H1 (cell line): ENCODE measurements at regions not wholly inside any gene's neighbourhood (a gene's known extent, or its start where the extent isn't known, plus 50 kb on each side); places are given as distances from the start of the nearest gene placed in this dataset.
"Not testable (repeated sequence)": the region's sequence is repeated elsewhere in the genome, so short reads cannot be mapped to it uniquely, and the experiment has no call there.

ENCODE experiments used
- CTCF ChIA-PET: fragments of 300-600 bp; sonication (Branson Sonifier 250); formaldehyde crosslinking; loops from one replicate; lab custom pipeline; 2021; ENCODE audit not compliant: partially characterized antibody; lab: Charles Lee
- POLR2A ChIA-PET: fragments of 300-600 bp; sonication (Branson Sonifier 250); formaldehyde crosslinking; loops from one replicate; lab custom pipeline; 2021; ENCODE audit warnings: inconsistent platforms; ENCODE audit not compliant: partially characterized antibody; lab: Charles Lee
- DNase-seq, 2 experiments: peaks; one replicate each; pipeline versions ENCODE4 v3.0.0 to v3.0.0-alpha.2; 2010 to 2022; ENCODE audit warnings: low spot score in 2 of 2, low read depth in 1 of 2, mixed read lengths in 1 of 2
- FAIRE-seq: peaks from 2 replicates; lab custom pipeline; 2011; peaks lifted over from hg19 to GRCh38; lab: Jason Lieb, UNC
- H2AFZ ChIP-seq: 2 replicates; pipeline ENCODE4 v1.8.1; 2012; ENCODE audit warnings: low read length, inconsistent platforms
- H2AK5ac ChIP-seq: 2 replicates; pipeline ENCODE4 v1.6.1; 2013; ENCODE audit warnings: low read depth, low read length
- H2BK120ac ChIP-seq: replicated peaks from 2 replicates; pipeline ENCODE3; 2013; ENCODE audit warnings: low read depth, low read length, inconsistent platforms
- H2BK12ac ChIP-seq: 2 replicates; pipeline ENCODE4 v1.6.1; 2013; ENCODE audit warnings: low read depth, low read length
- H2BK15ac ChIP-seq: 2 replicates; pipeline ENCODE4 v1.6.1; 2013; ENCODE audit warnings: low read length
- H2BK20ac ChIP-seq: 2 replicates; pipeline ENCODE4 v1.6.1; 2013; ENCODE audit warnings: low read length
- H2BK5ac ChIP-seq: 2 replicates; pipeline ENCODE4 v1.6.1; 2013; ENCODE audit warnings: low read depth, low read length
- H3K14ac ChIP-seq: 2 replicates; pipeline ENCODE4 v1.6.1; 2013; ENCODE audit warnings: inconsistent platforms; ENCODE audit not compliant: insufficient read length
- H3K18ac ChIP-seq: 2 replicates; pipeline ENCODE4 v1.6.1; 2013; ENCODE audit warnings: low read length; ENCODE audit errors: extremely low read depth
- H3K23ac ChIP-seq: 2 replicates; pipeline ENCODE4 v1.6.1; 2013; ENCODE audit warnings: inconsistent platforms; ENCODE audit not compliant: insufficient read length
- H3K23me2 ChIP-seq: 2 replicates; pipeline ENCODE4 v1.6.1; 2013; ENCODE audit warnings: low read depth, low read length
- H3K27ac ChIP-seq: 2 replicates; pipeline ENCODE4 v1.6.1; 2011; ENCODE audit warnings: low read depth, low read length, inconsistent platforms
- H3K27me3 ChIP-seq, 4 experiments: replicated peaks in 1 of 4; 1 replicate in 1 of 4; 2 replicates in 3 of 4; pipeline versions ENCODE4 v1.6.1 to v1.8.1; 2011 to 2013; ENCODE audit warnings: low read length in 3 of 4, mild to moderate bottlenecking in 3 of 4, inconsistent platforms in 2 of 4, mixed read lengths in 2 of 4, moderate library complexity in 1 of 4; ENCODE audit not compliant: control insufficient read depth in 3 of 4, insufficient read depth in 3 of 4; ENCODE audit errors: extremely low read depth in 1 of 4
- H3K36me3 ChIP-seq, 4 experiments: 2 replicates each; pipeline versions ENCODE4 v1.6.1 to v1.8.1; 2011 to 2013; ENCODE audit warnings: mild to moderate bottlenecking in 4 of 4, low read length in 3 of 4, moderate library complexity in 2 of 4, control low read depth in 1 of 4, inconsistent platforms in 1 of 4; ENCODE audit not compliant: insufficient read depth in 4 of 4, control insufficient read depth in 2 of 4
- H3K4ac ChIP-seq: replicated peaks from 2 replicates; pipeline ENCODE3; 2013; ENCODE audit warnings: low read length, low read depth, mixed read lengths, inconsistent platforms; ENCODE audit not compliant: insufficient read length
- H3K4me1 ChIP-seq, 4 experiments: replicated peaks in 1 of 4; 1 replicate in 1 of 4; 2 replicates in 3 of 4; pipeline versions ENCODE4 v1.6.1 to v1.8.1; 2011 to 2013; ENCODE audit warnings: low read length in 3 of 4, inconsistent platforms in 2 of 4, mixed read lengths in 1 of 4; ENCODE audit not compliant: insufficient read depth in 4 of 4, control insufficient read depth in 3 of 4
- H3K4me2 ChIP-seq, 2 experiments: 2 replicates each; pipeline versions ENCODE4 v1.6.1 to v1.8.1; 2011 to 2013; ENCODE audit warnings: low read depth in 2 of 2, low read length in 2 of 2, control low read depth in 1 of 2, inconsistent platforms in 1 of 2, mild to moderate bottlenecking in 1 of 2; ENCODE audit not compliant: insufficient read depth in 1 of 2
- H3K4me3 ChIP-seq, 4 experiments: fragments of 200-600, 300-600 bp in 1 of 4; sonication (generic), shearing (Covaris generic), sonication (Bioruptor Twin) in 1 of 4; 2 replicates each; pipeline versions ENCODE4 v1.5.1 to v1.8.1; 2011 to 2016; ENCODE audit warnings: low read length in 4 of 4, low read depth in 3 of 4, control low read depth in 2 of 4, inconsistent platforms in 2 of 4, mild to moderate bottlenecking in 2 of 4, mixed read lengths in 1 of 4, moderate library complexity in 1 of 4; ENCODE audit not compliant: insufficient read depth in 2 of 4; ENCODE audit errors: extremely low read depth in 1 of 4
- H3K56ac ChIP-seq: replicated peaks from 2 replicates; pipeline ENCODE3; 2013; ENCODE audit warnings: low read depth, mild to moderate bottlenecking, mixed read lengths, low read length, inconsistent platforms; ENCODE audit not compliant: insufficient read length
- H3K79me1 ChIP-seq: 2 replicates; pipeline ENCODE4 v1.6.1; 2013; ENCODE audit warnings: low read depth, low read length, control low read depth
- H3K79me2 ChIP-seq, 2 experiments: 2 replicates each; pipeline versions ENCODE4 v1.6.1 to v1.8.1; 2012 to 2013; ENCODE audit warnings: low read length in 2 of 2, mild to moderate bottlenecking in 2 of 2, inconsistent platforms in 1 of 2; ENCODE audit not compliant: insufficient read depth in 2 of 2, control insufficient read depth in 1 of 2
- H3K9ac ChIP-seq, 4 experiments: replicated peaks in 1 of 4; 1 replicate in 1 of 4; 2 replicates in 3 of 4; pipeline versions ENCODE4 v1.6.1 to v1.8.1; 2011 to 2013; ENCODE audit warnings: low read depth in 3 of 4, low read length in 3 of 4, control low read depth in 2 of 4, mild to moderate bottlenecking in 2 of 4, moderate library complexity in 2 of 4, inconsistent platforms in 1 of 4; ENCODE audit errors: extremely low read depth in 1 of 4
- H3K9me3 ChIP-seq, 2 experiments: 2 replicates each; pipeline versions ENCODE4 v1.6.1 to v1.8.1; 2012 to 2013; ENCODE audit warnings: mild to moderate bottlenecking in 2 of 2, moderate library complexity in 2 of 2, control low read depth in 1 of 2, inconsistent platforms in 1 of 2, low read depth in 1 of 2, low read length in 1 of 2, mixed read lengths in 1 of 2; ENCODE audit not compliant: insufficient read depth in 2 of 2
- H4K20me1 ChIP-seq, 2 experiments: replicated peaks in 1 of 2; 2 replicates each; pipeline versions ENCODE3 to v1.8.1; 2011 to 2013; ENCODE audit warnings: inconsistent platforms in 2 of 2, low read length in 2 of 2, mild to moderate bottlenecking in 1 of 2; ENCODE audit not compliant: insufficient read depth in 2 of 2, control insufficient read depth in 1 of 2
- H4K5ac ChIP-seq: 2 replicates; pipeline ENCODE4 v1.6.1; 2013; ENCODE audit warnings: low read length, low read depth, mixed read lengths, inconsistent platforms; ENCODE audit not compliant: insufficient read length
- H4K8ac ChIP-seq: 2 replicates; pipeline ENCODE4 v1.8.0; 2013; ENCODE audit warnings: mild to moderate bottlenecking, moderate library complexity, low read length, inconsistent platforms; ENCODE audit not compliant: insufficient read depth; ENCODE audit errors: extremely low read depth
- H4K91ac ChIP-seq: replicated peaks from 2 replicates; pipeline ENCODE3; 2013; ENCODE audit warnings: low read length, mixed read lengths, inconsistent platforms; ENCODE audit not compliant: insufficient read length
- WGBS, 2 experiments: shearing (Covaris generic) in 1 of 2; methylation state at CpG; one replicate each; pipeline versions ENCODE4 v1.1.6 to v1.1.7; 2013 to 2015; ENCODE audit warnings: low lambda C conversion rate in 2 of 2, mixed read lengths in 2 of 2, inconsistent platforms in 1 of 2, low coverage in 1 of 2, missing lambda C conversion rate in 1 of 2; ENCODE audit not compliant: insufficient replicate concordance in 2 of 2, insufficient coverage in 1 of 2, insufficient read length in 1 of 2; ENCODE audit errors: extremely low coverage in 1 of 2, missing lambda C conversion rate in 1 of 2; 5-methylcytosine and 5-hydroxymethylcytosine counted together

DNA sequence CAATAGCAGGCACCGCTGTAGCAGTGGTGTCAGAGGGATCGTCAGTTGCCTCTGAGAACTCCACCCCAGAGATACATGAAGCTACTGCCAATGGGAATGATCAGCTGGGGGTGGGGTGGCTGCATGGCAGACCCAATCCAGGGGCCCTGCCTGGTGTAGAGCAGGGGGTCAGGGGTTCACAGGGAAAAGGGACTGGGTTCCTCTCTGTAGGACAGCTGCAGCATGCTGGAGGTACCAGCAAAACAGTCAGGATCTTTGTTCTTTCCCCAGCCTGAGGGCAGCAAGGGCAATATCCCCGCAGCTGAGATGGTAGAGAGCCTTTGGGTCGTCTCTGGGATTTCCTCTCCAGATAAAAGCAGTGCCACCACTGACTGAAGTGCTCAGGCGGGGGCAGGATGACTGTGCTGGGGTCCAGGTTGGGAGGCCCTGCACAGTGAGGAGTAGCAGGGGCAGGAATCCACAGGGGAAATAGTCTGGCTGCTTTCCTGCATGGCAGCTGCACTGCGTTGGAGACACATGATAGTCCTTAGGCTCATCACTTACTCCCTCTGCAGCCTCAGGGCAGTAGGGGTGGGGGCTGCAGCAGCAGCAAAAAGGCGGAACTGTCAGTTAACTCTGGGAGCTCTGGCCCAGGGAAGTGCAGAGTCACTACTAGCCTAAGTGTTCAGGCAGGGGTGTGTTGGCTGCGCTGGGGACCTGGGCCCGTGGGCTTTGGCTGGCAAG lies 203.0 kb upstream of the ZNF658 start:
- WGBS, 2 experiments = no CpG with 5 or more reads among the region's 9 CpGs
- H3K18ac ChIP-seq, H4K5ac ChIP-seq, H3K14ac ChIP-seq, POLR2A ChIA-PET, H3K9ac ChIP-seq, CTCF ChIA-PET, H2AFZ ChIP-seq, H3K4me2 ChIP-seq, H2BK12ac ChIP-seq, H3K23me2 ChIP-seq, H3K4ac ChIP-seq, H2BK20ac ChIP-seq, H2BK120ac ChIP-seq, H3K27ac ChIP-seq, H3K79me2 ChIP-seq, H3K36me3 ChIP-seq, H3K23ac ChIP-seq, H3K27me3 ChIP-seq, H4K8ac ChIP-seq, H3K9me3 ChIP-seq, H2BK5ac ChIP-seq, H4K91ac ChIP-seq, H3K56ac ChIP-seq, DNase-seq, H2AK5ac ChIP-seq, H3K4me3 ChIP-seq, H3K4me1 ChIP-seq, H3K79me1 ChIP-seq, H4K20me1 ChIP-seq, FAIRE-seq, H2BK15ac ChIP-seq: not testable (repeated sequence)

DNA sequence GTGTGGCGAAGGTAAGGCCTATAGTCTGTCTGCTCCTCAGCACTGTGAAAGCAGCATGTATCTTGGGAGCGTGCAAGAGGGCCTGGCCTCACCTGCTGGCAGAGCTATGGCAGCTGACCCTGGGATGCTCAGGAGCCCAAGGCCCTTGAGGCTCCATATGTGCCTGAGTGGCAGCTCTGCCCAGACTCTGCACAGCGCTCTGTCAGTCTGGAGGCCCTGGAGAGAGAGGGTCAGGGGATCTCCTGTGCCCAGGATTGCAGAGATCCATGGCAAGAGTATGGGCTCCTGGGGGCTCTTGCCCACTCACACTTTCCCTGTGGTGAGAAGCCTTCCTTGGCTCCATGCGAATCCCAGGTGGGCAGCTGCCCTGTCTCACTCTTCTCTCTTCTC lies 202.5 kb upstream of the ZNF658 start:
- H4K5ac ChIP-seq, H3K18ac ChIP-seq, H2BK120ac ChIP-seq, H3K4ac ChIP-seq, H4K91ac ChIP-seq, H3K79me1 ChIP-seq, H3K23ac ChIP-seq, H2AFZ ChIP-seq, H3K27ac ChIP-seq, H4K20me1 ChIP-seq, H3K4me2 ChIP-seq, CTCF ChIA-PET, H3K36me3 ChIP-seq, FAIRE-seq, H3K23me2 ChIP-seq, DNase-seq, H3K14ac ChIP-seq, H4K8ac ChIP-seq, H3K9ac ChIP-seq, H2BK12ac ChIP-seq, H3K4me1 ChIP-seq, H2AK5ac ChIP-seq, H3K9me3 ChIP-seq, H3K79me2 ChIP-seq, H3K56ac ChIP-seq, H3K27me3 ChIP-seq, H2BK15ac ChIP-seq, H2BK20ac ChIP-seq, H3K4me3 ChIP-seq, H2BK5ac ChIP-seq, POLR2A ChIA-PET: not testable (repeated sequence)
- 88% methylated on average over 1 of the region's 4 CpGs; no CpG with 5 or more reads in 1 of the 2 experiments for WGBS, 2 experiments
